ENCODE measurements at regions not wholly inside any gene's neighbourhood (a gene's known extent, or its start where the extent isn't known, plus 50 kb on each side); places are given as distances from the start of the nearest gene placed in this dataset.
"Not testable (repeated sequence)": the region's sequence is repeated elsewhere in the genome, so short reads cannot be mapped to it uniquely, and the experiment has no call there.

- H3K4me3 Mint-ChIP-seq (ENCODE audit: low read depth); H3K4me1 Mint-ChIP-seq (ENCODE audit: low read depth); H3K27ac Mint-ChIP-seq; H3K9me3 Mint-ChIP-seq; H3K36me3 Mint-ChIP-seq (ENCODE audit: low read depth); H3K27me3 Mint-ChIP-seq (ENCODE audit: low read depth); intact Hi-C loops (cut with micrococcal nuclease); DNase-seq (ENCODE audit: low spot score): not testable (repeated sequence)
Measured at GRCh38 chr2:89979826-89980537, 1288.5 kb downstream of the RPIA start.

GRCh38 chr2:89982246-89982645 lies 1290.8 kb downstream of the RPIA start:
- intact Hi-C loops (cut with micrococcal nuclease); DNase-seq (ENCODE audit: low spot score); H3K4me3 Mint-ChIP-seq (ENCODE audit: low read depth): not testable (repeated sequence)

DNA sequence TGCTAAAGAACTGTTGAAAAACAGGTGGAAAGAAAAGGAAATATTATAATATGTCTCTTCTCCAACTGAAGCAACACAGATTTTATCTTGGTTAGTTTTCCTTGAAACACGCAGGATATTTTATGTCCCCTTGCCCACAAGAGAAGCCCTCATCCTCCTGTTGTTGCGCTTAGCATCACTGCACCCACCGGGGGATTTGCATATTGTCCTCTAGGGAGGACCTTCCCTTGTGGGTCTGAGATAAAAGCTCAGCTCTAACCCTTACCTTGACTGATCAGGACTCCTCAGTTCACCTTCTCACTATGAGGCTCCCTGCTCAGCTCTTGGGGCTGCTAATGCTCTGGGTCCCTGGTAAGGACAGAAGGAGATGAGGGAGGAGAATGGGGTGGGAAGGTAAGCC lies 1294.2 kb downstream of the RPIA start:
- H3K36me3 Mint-ChIP-seq (ENCODE audit: low read depth); H3K4me3 Mint-ChIP-seq (ENCODE audit: low read depth); DNase-seq (ENCODE audit: low spot score); H3K9me3 Mint-ChIP-seq; intact Hi-C loops (cut with micrococcal nuclease); H3K27me3 Mint-ChIP-seq (ENCODE audit: low read depth); H3K27ac Mint-ChIP-seq; H3K4me1 Mint-ChIP-seq (ENCODE audit: low read depth): not testable (repeated sequence)

More at GRCh38 chr2:89982246-89982645, 1290.8 kb downstream of the RPIA start:
- H3K27me3 Mint-ChIP-seq (ENCODE audit: low read depth); H3K36me3 Mint-ChIP-seq (ENCODE audit: low read depth); H3K27ac Mint-ChIP-seq; H3K4me1 Mint-ChIP-seq (ENCODE audit: low read depth); H3K9me3 Mint-ChIP-seq: not testable (repeated sequence)

DNA sequence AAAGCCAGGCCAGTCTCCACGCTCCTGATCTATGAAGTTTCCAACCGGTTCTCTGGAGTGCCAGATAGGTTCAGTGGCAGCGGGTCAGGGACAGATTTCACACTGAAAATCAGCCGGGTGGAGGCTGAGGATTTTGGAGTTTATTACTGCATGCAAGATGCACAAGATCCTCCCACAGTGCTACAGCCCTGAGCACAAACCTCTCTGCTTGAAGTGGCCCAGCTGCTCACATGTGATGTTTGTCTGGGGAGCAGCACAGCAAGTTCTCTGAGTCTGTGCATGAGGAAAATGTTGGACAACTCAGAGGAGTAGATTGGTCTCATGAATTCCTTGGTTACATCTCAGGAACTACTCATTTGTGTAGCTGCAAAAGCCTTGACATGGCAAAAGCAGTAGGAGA lies 1295.1 kb downstream of the RPIA start:
- intact Hi-C loops (cut with micrococcal nuclease) = not testable (repeated sequence)

DNA sequence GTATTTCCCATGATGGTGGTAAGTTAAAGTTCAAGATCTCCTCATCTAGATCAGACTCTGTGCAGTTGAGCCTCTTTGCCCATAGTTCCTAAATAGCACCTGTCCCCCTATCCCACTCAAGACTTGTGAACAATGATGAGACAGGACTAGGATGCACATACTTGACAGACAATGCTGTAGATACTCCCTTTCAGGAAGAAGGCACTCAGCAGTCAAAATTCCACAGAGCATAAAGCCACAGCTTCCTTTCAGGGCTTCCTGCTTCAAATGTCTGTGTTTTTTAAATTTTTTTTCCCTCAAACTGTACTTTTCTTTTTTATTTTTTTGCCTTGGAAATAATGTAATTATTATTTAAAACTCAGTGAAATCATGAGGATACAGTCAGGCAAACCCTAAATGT lies 1305.3 kb downstream of the RPIA start:
- H3K27me3 Mint-ChIP-seq (ENCODE audit: low read depth); H3K9me3 Mint-ChIP-seq; H3K36me3 Mint-ChIP-seq (ENCODE audit: low read depth); intact Hi-C loops (cut with micrococcal nuclease); H3K4me3 Mint-ChIP-seq (ENCODE audit: low read depth); H3K27ac Mint-ChIP-seq; H3K4me1 Mint-ChIP-seq (ENCODE audit: low read depth); DNase-seq (ENCODE audit: low spot score): not testable (repeated sequence)

More for the DNA sequence above, 1295.1 kb downstream of the RPIA start:
- not testable (repeated sequence) for H3K4me1 Mint-ChIP-seq (ENCODE audit: low read depth); H3K9me3 Mint-ChIP-seq; H3K36me3 Mint-ChIP-seq (ENCODE audit: low read depth); H3K27me3 Mint-ChIP-seq (ENCODE audit: low read depth); H3K4me3 Mint-ChIP-seq (ENCODE audit: low read depth); DNase-seq (ENCODE audit: low spot score); H3K27ac Mint-ChIP-seq

GRCh38 chr2:90004553-90004952 lies 1313.1 kb downstream of the RPIA start:
- H3K4me1 Mint-ChIP-seq (ENCODE audit: low read depth); H3K36me3 Mint-ChIP-seq (ENCODE audit: low read depth); H3K9me3 Mint-ChIP-seq; DNase-seq (ENCODE audit: low spot score); H3K4me3 Mint-ChIP-seq (ENCODE audit: low read depth); intact Hi-C loops (cut with micrococcal nuclease); H3K27me3 Mint-ChIP-seq (ENCODE audit: low read depth); H3K27ac Mint-ChIP-seq: not testable (repeated sequence)

DNA sequence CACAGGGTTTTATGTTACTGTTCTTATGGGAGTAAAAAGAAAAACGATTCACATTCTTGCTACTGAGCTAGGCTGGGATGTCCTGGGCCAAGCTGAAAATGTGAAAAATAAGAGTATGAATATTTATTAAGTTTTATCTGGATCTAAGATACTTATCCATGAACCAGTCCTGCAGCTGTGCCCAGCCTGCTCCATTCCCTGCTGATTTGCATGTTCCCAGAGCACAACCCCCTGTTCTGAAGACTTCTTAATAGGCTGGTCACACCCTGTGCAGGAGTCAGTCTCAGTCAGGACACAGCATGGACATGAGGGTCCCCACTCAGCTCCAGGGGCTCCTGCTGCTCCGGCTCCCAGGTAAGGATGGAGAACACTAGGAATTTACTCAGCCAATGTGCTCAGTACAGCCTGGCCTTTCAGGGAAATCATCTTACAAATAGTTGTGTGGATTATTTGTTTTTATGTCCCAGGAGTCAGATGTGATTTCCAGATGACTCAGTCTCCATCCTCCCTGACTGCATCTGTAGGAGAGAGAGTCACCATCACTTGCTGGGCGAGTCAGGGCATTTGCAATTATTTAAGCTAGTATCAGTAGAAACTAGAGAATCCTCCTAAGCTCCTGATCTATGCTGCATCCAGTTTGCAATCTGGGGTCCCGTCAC lies 1319.1 kb downstream of the RPIA start:
- H3K27me3 Mint-ChIP-seq (ENCODE audit: low read depth); intact Hi-C loops (cut with micrococcal nuclease); H3K4me3 Mint-ChIP-seq (ENCODE audit: low read depth); H3K27ac Mint-ChIP-seq; H3K36me3 Mint-ChIP-seq (ENCODE audit: low read depth); DNase-seq (ENCODE audit: low spot score); H3K4me1 Mint-ChIP-seq (ENCODE audit: low read depth); H3K9me3 Mint-ChIP-seq: not testable (repeated sequence)

DNA sequence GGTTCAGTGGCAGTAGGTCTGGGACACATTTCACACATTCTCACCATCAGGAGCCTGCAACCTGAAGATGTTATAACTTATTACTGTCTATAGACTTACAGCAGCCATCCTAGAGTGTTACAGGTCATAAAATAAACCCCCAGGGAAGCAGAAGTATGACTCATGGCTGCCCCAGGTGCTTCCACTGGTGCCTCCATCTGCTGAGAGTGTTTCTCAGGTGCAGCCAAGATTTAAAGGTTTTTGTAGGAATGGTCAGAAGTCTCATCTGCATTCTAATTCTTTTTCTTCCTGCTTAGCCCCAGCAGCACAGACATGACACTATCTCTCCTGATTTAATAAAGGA lies 1319.6 kb downstream of the RPIA start:
- not testable (repeated sequence) for H3K36me3 Mint-ChIP-seq (ENCODE audit: low read depth)

DNA sequence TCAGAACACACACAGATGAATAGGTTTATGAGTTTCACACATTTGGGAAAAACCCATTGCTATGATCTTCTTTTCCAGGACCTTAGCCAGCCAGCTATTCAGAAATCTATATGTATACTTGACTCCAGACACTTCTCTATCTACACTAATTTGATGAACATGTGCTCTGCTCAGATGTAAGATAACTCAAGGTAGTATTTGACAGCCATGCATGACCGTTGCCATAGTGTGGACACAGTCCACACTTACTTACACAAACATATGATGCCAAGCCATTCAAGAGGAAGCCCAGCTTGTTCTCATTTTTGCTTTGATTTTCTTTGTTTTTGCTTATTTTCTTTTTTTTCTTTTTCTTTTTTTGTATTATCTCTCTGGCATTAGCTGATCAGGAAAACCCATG lies 1328.4 kb downstream of the RPIA start:
- H3K36me3 Mint-ChIP-seq (ENCODE audit: low read depth); H3K27ac Mint-ChIP-seq; H3K4me1 Mint-ChIP-seq (ENCODE audit: low read depth); H3K27me3 Mint-ChIP-seq (ENCODE audit: low read depth); intact Hi-C loops (cut with micrococcal nuclease); DNase-seq (ENCODE audit: low spot score); H3K9me3 Mint-ChIP-seq; H3K4me3 Mint-ChIP-seq (ENCODE audit: low read depth): not testable (repeated sequence)

More for the DNA sequence above, 1319.6 kb downstream of the RPIA start:
- H3K4me1 Mint-ChIP-seq (ENCODE audit: low read depth); H3K27me3 Mint-ChIP-seq (ENCODE audit: low read depth); DNase-seq (ENCODE audit: low spot score); H3K4me3 Mint-ChIP-seq (ENCODE audit: low read depth); H3K9me3 Mint-ChIP-seq; intact Hi-C loops (cut with micrococcal nuclease); H3K27ac Mint-ChIP-seq: not testable (repeated sequence)

DNA sequence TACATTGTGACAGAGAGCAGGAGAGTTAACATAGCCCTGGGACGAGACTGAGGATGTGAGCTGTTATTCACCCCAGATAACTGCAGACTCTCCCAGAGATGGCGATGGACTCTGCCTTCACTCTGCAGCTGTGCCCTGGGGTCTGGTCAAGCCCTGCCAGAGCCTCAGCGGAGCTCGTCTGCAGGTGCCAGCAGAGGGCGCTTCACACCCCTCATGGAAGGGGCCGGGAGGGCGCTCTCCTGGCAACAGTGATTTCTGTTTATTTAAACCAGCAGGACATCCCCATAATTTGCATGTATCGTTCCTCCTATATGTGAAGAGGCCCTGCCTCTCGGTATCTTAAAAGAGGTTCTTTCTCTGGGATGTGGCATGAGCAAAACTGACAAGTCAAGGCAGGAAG lies 1329.8 kb downstream of the RPIA start:
- intact Hi-C loops (cut with micrococcal nuclease); H3K4me3 Mint-ChIP-seq (ENCODE audit: low read depth); H3K27ac Mint-ChIP-seq; DNase-seq (ENCODE audit: low spot score); H3K4me1 Mint-ChIP-seq (ENCODE audit: low read depth); H3K9me3 Mint-ChIP-seq; H3K36me3 Mint-ChIP-seq (ENCODE audit: low read depth); H3K27me3 Mint-ChIP-seq (ENCODE audit: low read depth): not testable (repeated sequence)

GRCh38 chr2:90027231-90027643 lies 1335.8 kb downstream of the RPIA start:
- intact Hi-C loops (cut with micrococcal nuclease); H3K4me1 Mint-ChIP-seq (ENCODE audit: low read depth); DNase-seq (ENCODE audit: low spot score); H3K27ac Mint-ChIP-seq; H3K27me3 Mint-ChIP-seq (ENCODE audit: low read depth); H3K9me3 Mint-ChIP-seq; H3K4me3 Mint-ChIP-seq (ENCODE audit: low read depth); H3K36me3 Mint-ChIP-seq (ENCODE audit: low read depth): not testable (repeated sequence)

GRCh38 chr2:90028381-90029079 lies 1337.1 kb downstream of the RPIA start:
- H3K4me3 Mint-ChIP-seq (ENCODE audit: low read depth); H3K27me3 Mint-ChIP-seq (ENCODE audit: low read depth); intact Hi-C loops (cut with micrococcal nuclease); H3K9me3 Mint-ChIP-seq; H3K27ac Mint-ChIP-seq; H3K36me3 Mint-ChIP-seq (ENCODE audit: low read depth); H3K4me1 Mint-ChIP-seq (ENCODE audit: low read depth); DNase-seq (ENCODE audit: low spot score): not testable (repeated sequence)

DNA sequence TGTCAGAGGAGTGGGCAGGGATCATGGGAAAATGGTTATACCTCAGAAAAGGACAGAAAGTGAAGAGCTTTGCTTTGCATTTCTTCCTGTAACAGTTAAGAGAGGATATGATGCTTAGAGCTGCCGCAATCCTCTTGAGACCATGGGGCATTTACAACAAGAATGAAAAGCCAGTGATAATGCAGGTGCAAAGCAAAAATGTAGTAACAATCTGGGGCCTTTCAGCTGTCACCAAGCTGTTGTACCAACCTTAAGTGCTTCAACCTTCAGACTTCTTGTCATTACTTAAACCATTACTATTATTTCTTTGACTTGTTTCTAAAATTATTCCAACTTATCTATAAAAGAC lies 1337.6 kb downstream of the RPIA start:
- H3K4me1 Mint-ChIP-seq (ENCODE audit: low read depth); intact Hi-C loops (cut with micrococcal nuclease); H3K27ac Mint-ChIP-seq; H3K4me3 Mint-ChIP-seq (ENCODE audit: low read depth); H3K27me3 Mint-ChIP-seq (ENCODE audit: low read depth); DNase-seq (ENCODE audit: low spot score); H3K9me3 Mint-ChIP-seq; H3K36me3 Mint-ChIP-seq (ENCODE audit: low read depth): not testable (repeated sequence)
